ENCODE measurements at regions not wholly inside any gene's neighbourhood (a gene's known extent, or its start where the extent isn't known, plus 50 kb on each side); places are given as distances from the start of the nearest gene placed in this dataset.

GRCh38 chr1:99447721-99448120 lies 183.4 kb downstream of the PLPPR4 start:
- TF ChIP-seq PATZ1 (CRISPR knock-in tag; IDR thresholded peaks at IDR 0.05; ENCODE audit: borderline replicate concordance) = no peak
- no peak for TF ChIP-seq ZFP30 (CRISPR knock-in tag; IDR thresholded peaks at IDR 0.05)
- no peak for TF ChIP-seq CREB5 (CRISPR knock-in tag; IDR thresholded peaks at IDR 0.05; ENCODE audit: low read depth)
- no peak for TF ChIP-seq RARB (CRISPR knock-in tag; IDR thresholded peaks at IDR 0.05)
- no peak for TF ChIP-seq SNAI2 (CRISPR knock-in tag; IDR thresholded peaks at IDR 0.05)
- no peak for TF ChIP-seq ARNTL (CRISPR knock-in tag; IDR thresholded peaks at IDR 0.05; ENCODE audit: borderline replicate concordance, low read depth)
- TF ChIP-seq GLIS3 (CRISPR knock-in tag; IDR thresholded peaks at IDR 0.05) = no peak
- TF ChIP-seq CSDC2 (CRISPR knock-in tag; IDR thresholded peaks at IDR 0.05) = no peak
- no peak for TF ChIP-seq PPARA (CRISPR knock-in tag; IDR thresholded peaks at IDR 0.05; ENCODE audit: borderline replicate concordance)
- no peak for TF ChIP-seq ZNF565 (CRISPR knock-in tag; conservative IDR thresholded peaks at IDR 0.05; ENCODE audit: low read depth)
- no peak for TF ChIP-seq CSRNP3 (CRISPR knock-in tag; IDR thresholded peaks at IDR 0.05)

Measured in SK-N-SH treated with all-trans-retinoic acid at 6 μM for 48 hours (cell line).